Breast epithelium (tissue), 4 donors: ENCODE measurements at regions not wholly inside any gene's neighbourhood (a gene's known extent, or its start where the extent isn't known, plus 50 kb on each side); places are given as distances from the start of the nearest gene placed in this dataset.

ENCODE experiments used
- DNase-seq, 2 donors: peaks; one replicate each; pipeline ENCODE4 v3.0.0-alpha.2; 2019; ENCODE audit warnings: low spot score in 2 of 2
- H3K27ac ChIP-seq, 2 donors: fragments of 200-600 bp; sonication (generic) in 1 of 2; one replicate each; pipeline ENCODE4 v1.5.1; 2016 to 2019; ENCODE audit warnings: mild to moderate bottlenecking in 1 of 2
- H3K27me3 ChIP-seq, 2 donors: fragments of 200-600 bp; sonication (generic) in 1 of 2; one replicate each; pipeline versions ENCODE4 v1.5.1 to v1.6.0; 2017 to 2019; ENCODE audit warnings: control low read depth in 1 of 2, mild to moderate bottlenecking in 1 of 2
- H3K36me3 ChIP-seq: fragments of 200-600 bp; one replicate; pipeline ENCODE4 v1.5.1; 2019
- H3K4me1 ChIP-seq, 2 donors: fragments of 200-600 bp; sonication (generic); one replicate each; pipeline ENCODE4 v1.5.1; 2016 to 2019; ENCODE audit warnings: control low read depth in 1 of 2
- H3K4me3 ChIP-seq, 3 donors: fragments of 200-600 bp; sonication (generic); 1 replicate in 2 of 3; 2 replicates in 1 of 3; pipeline ENCODE4 v1.5.1; 2016 to 2019; ENCODE audit warnings: mild to moderate bottlenecking in 3 of 3, moderate library complexity in 2 of 3
- H3K9me3 ChIP-seq, 2 donors: fragments of 200-600 bp; sonication (generic) in 1 of 2; one replicate each; pipeline ENCODE4 v1.5.1; 2016 to 2019; ENCODE audit warnings: control low read depth in 1 of 2
- CTCF ChIP-seq, 3 donors: fragments of 450-650 bp; IDR thresholded peaks; one replicate each; pipeline ENCODE4 v1.5.1; 2016 to 2017; ENCODE audit warnings: antibody characterized with exemption in 3 of 3, mild to moderate bottlenecking in 3 of 3, moderate library complexity in 3 of 3
- POLR2A ChIP-seq: fragments of 450-650 bp; IDR thresholded peaks from one replicate; pipeline ENCODE4 v1.6.1; 2016; ENCODE audit warnings: antibody characterized with exemption, mild to moderate bottlenecking, moderate library complexity
- POLR2AphosphoS5 ChIP-seq, 3 donors: sonication (generic); formaldehyde crosslinking; IDR thresholded peaks; one replicate each; pipeline ENCODE4 v1.6.1; 2017; ENCODE audit warnings: antibody characterized with exemption in 3 of 3
- intact Hi-C: fragments of 100-400 bp; cut with DNase I; formaldehyde crosslinking; loops from one replicate; pipeline ENCODE4 v1.15.1; 2023; ENCODE audit warnings: low total_unique reads

DNA sequence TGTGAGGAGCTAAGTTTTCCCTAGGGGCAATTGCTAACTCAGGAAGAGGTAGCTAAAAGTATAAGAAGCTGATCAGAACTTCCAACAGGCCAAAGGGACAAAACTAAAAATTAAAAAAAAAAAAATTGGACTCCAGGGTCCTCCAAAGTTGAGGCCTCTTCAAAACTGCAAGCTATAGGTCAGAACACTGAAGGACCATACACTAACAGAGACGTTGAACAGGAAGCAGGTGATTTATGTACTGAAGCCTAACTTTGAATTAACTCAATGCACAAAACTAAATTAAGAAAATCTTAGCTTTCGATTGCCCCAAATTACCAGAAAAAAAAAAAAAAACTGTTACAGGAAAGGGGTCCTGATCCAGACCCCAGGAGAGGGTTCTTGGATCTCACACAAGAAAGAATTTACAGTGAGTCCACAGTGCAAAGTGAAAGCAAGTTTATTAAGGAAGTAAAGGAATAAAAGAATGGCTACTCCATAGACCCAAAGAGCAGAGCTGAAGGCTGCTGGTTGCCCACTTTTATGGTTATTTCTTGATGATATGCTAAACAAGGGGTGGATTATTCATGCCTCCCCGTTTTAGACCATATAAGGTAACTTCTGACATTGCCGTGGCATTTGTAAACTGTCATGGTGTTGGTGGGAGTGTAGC is 442.8 kb upstream of the NECTIN3 start:
- intact Hi-C loops = no loop called here
- Histone ChIP-seq H3K27ac (no peak overlapping the region), H3K9me3 (no peaks in the 10 kb centered on the region), H3K4me1 (no peaks in the 10 kb centered on the region), H3K27me3 (no peaks in the 10 kb centered on the region), H3K4me3 (no peak overlapping the region), H3K36me3 (no peaks in the 10 kb centered on the region)
- TF ChIP-seq POLR2AphosphoS5 (IDR thresholded peaks at IDR 0.05) (no peak), POLR2A (no peak), CTCF (IDR thresholded peaks at IDR 0.05) (no peak)
- no peak for DNase-seq

GRCh38 chr3:110629917-110630316 is 441.7 kb upstream of the NECTIN3 start:
- no peak overlapping the region for H3K4me3 ChIP-seq
- H3K27me3 ChIP-seq = no peaks in the 10 kb centered on the region
- H3K36me3 ChIP-seq = no peaks in the 10 kb centered on the region
- TF ChIP-seq CTCF (IDR thresholded peaks at IDR 0.05) (no peak), POLR2AphosphoS5 (IDR thresholded peaks at IDR 0.05) (no peak), POLR2A (no peak)
- H3K9me3 ChIP-seq = no peaks in the 10 kb centered on the region
- intact Hi-C loops = no loop called here
- H3K27ac ChIP-seq = no peak overlapping the region
- no peaks in the 10 kb centered on the region for H3K4me1 ChIP-seq
- DNase-seq = no peak

- Histone ChIP-seq H3K27ac (no peak overlapping the region), H3K9me3 (no peaks in the 10 kb centered on the region), H3K4me3 (no peak overlapping the region), H3K36me3 (no peaks in the 10 kb centered on the region), H3K4me1 (no peaks in the 10 kb centered on the region), H3K27me3 (no peaks in the 10 kb centered on the region)
- DNase-seq = no peak
- intact Hi-C loops = no loop called here
- TF ChIP-seq POLR2AphosphoS5 (IDR thresholded peaks at IDR 0.05) (no peak), POLR2A (no peak), CTCF (IDR thresholded peaks at IDR 0.05) (no peak)
These were observed 427.4 kb upstream of the NECTIN3 start for GRCh38 chr3:110644203-110644602.

GRCh38 chr3:110646055-110646454 is 425.6 kb upstream of the NECTIN3 start:
- H3K27ac ChIP-seq = no peak overlapping the region

DNA sequence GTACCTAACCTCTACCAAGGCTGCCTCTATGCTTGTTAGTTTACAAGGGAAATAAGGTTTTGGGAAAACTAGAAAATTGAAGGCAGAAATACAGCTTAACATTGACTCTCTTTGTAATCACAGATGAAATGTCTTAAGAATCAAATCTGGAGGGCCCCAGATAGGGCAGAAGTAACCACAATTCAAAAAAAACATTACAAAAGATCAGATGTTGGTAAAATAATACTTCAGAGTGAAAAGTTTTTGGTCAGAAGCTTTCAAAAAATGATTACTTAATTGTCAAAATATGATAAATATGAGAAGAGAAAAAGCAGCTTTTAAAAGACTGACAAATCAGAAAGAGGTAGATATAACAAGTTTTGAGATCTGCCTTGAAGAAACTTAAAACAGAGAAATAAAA is 425.1 kb upstream of the NECTIN3 start:
- TF ChIP-seq CTCF (IDR thresholded peaks at IDR 0.05) (no peak), POLR2A (no peak), POLR2AphosphoS5 (IDR thresholded peaks at IDR 0.05) (no peak)
- DNase-seq = no peak
- no peaks in the 10 kb centered on the region for H3K4me1 ChIP-seq

More at GRCh38 chr3:110646055-110646454, 425.6 kb upstream of the NECTIN3 start:
- Histone ChIP-seq H3K36me3 (no peaks in the 10 kb centered on the region), H3K9me3 (no peaks in the 10 kb centered on the region), H3K4me3 (no peak overlapping the region), H3K4me1 (no peaks in the 10 kb centered on the region), H3K27me3 (no peaks in the 10 kb centered on the region)
- no peak for DNase-seq
- TF ChIP-seq POLR2AphosphoS5 (IDR thresholded peaks at IDR 0.05) = no peak
- no peak for TF ChIP-seq CTCF (IDR thresholded peaks at IDR 0.05)
- TF ChIP-seq POLR2A = no peak
- intact Hi-C loops = no loop called here

More for the DNA sequence above, 425.1 kb upstream of the NECTIN3 start:
- H3K27me3 ChIP-seq = no peaks in the 10 kb centered on the region
- H3K9me3 ChIP-seq = no peaks in the 10 kb centered on the region
- no peaks in the 10 kb centered on the region for H3K36me3 ChIP-seq
- no peak overlapping the region for H3K4me3 ChIP-seq
- intact Hi-C loops = no loop called here
- H3K27ac ChIP-seq = no peak overlapping the region
